GM12864 (cell line): ENCODE measurements at regions not wholly inside any gene's neighbourhood (a gene's known extent, or its start where the extent isn't known, plus 50 kb on each side); places are given as distances from the start of the nearest gene placed in this dataset.

Source experiments
- DNase-seq: peaks from one replicate; pipeline ENCODE4 v3.0.0-alpha.2; 2011; ENCODE audit warnings: low read depth
- H3K4me3 ChIP-seq: 2 replicates; pipeline ENCODE4 v1.5.1; 2011; ENCODE audit warnings: mild to moderate bottlenecking, low read depth, low read length, control low read depth
- CTCF ChIP-seq: IDR thresholded peaks from 2 replicates; pipeline ENCODE4 v1.5.1; 2011; ENCODE audit warnings: low read depth, mild to moderate bottlenecking, moderate library complexity, low read length, control low read depth, inconsistent platforms; ENCODE audit errors: missing control alignments

- no peak for TF ChIP-seq CTCF
- no peak overlapping the region for H3K4me3 ChIP-seq
- no peak for DNase-seq
Measured at GRCh38 chr21:35873441-35873840, 186.9 kb downstream of the SETD4 start.

- no peak for DNase-seq
- H3K4me3 ChIP-seq: no peak overlapping the region
- TF ChIP-seq CTCF: no peak
Measured at GRCh38 chr21:35871906-35872305, 188.4 kb downstream of the SETD4 start.

- no peak for DNase-seq
- no peak overlapping the region for H3K4me3 ChIP-seq
- no peak for TF ChIP-seq CTCF
Measured at GRCh38 chr21:35868869-35869223, 191.5 kb downstream of the SETD4 start.

GRCh38 chr21:35868005-35868868 is 192.1 kb downstream of the SETD4 start:
- DNase-seq: no peak
- no peak overlapping the region for H3K4me3 ChIP-seq
- no peak for TF ChIP-seq CTCF

GRCh38 chr21:35864039-35864438 is 196.3 kb downstream of the SETD4 start:
- DNase-seq: no peak
- no peak overlapping the region for H3K4me3 ChIP-seq
- TF ChIP-seq CTCF: no peak

- H3K4me3 ChIP-seq: no peak overlapping the region
- no peak for DNase-seq
- TF ChIP-seq CTCF: no peak
Measured at GRCh38 chr21:35862969-35863368, 197.4 kb downstream of the SETD4 start.

GRCh38 chr21:35861661-35862060 is 198.7 kb downstream of the SETD4 start:
- TF ChIP-seq CTCF: no peak
- no peak for DNase-seq
- no peak overlapping the region for H3K4me3 ChIP-seq
